ENCODE measurements at regions not wholly inside any gene's neighbourhood (a gene's known extent, or its start where the extent isn't known, plus 50 kb on each side); places are given as distances from the start of the nearest gene placed in this dataset.

DNA sequence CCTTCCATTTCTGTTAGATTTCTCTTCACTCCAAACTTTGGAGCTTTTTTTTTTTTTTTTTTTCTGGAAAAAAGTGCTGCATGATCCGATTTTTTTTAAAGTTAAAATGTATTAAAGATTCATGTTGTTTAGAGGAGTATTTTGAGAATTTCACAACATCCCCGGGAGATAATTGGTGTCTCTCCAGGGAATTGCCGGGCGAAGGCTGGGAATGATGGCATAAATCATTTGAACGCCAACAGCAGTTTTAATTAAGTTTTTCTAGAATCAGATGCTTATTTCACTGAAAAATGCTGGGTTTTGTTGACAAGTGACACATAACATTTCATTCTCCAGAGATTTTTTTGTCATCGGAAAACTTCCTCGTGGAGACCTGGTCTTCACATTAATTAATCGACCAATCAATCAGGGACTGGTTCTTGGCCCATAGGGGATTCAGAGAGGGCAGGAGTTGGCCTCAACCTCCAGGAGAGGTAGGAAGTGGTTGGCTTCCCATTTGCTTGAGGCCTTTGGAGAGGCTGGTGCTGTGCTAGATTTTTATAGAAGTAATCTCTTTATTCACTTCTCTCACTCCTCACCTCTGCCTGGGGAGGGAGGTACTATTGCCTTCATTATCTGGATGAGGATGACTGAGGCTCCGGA, 439.4 kb downstream of the TYW1 start:
- TF ChIP-seq, protein P1, sequence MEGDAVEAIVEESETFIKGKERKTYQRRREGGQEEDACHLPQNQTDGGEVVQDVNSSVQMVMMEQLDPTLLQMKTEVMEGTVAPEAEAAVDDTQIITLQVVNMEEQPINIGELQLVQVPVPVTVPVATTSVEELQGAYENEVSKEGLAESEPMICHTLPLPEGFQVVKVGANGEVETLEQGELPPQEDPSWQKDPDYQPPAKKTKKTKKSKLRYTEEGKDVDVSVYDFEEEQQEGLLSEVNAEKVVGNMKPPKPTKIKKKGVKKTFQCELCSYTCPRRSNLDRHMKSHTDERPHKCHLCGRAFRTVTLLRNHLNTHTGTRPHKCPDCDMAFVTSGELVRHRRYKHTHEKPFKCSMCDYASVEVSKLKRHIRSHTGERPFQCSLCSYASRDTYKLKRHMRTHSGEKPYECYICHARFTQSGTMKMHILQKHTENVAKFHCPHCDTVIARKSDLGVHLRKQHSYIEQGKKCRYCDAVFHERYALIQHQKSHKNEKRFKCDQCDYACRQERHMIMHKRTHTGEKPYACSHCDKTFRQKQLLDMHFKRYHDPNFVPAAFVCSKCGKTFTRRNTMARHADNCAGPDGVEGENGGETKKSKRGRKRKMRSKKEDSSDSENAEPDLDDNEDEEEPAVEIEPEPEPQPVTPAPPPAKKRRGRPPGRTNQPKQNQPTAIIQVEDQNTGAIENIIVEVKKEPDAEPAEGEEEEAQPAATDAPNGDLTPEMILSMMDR (IDR thresholded peaks at IDR 0.05): no peak
- no peak for TF ChIP-seq POLR2A (IDR thresholded peaks at IDR 0.05)
